Left kidney (tissue), 1 donor: ENCODE measurements at regions not wholly inside any gene's neighbourhood (a gene's known extent, or its start where the extent isn't known, plus 50 kb on each side); places are given as distances from the start of the nearest gene placed in this dataset.
"Not testable (repeated sequence)": the region's sequence is repeated elsewhere in the genome, so short reads cannot be mapped to it uniquely, and the experiment has no call there.

ENCODE experiments used
- DNase-seq: peaks from one replicate; pipeline ENCODE4 v3.0.0-alpha.2; 2013

DNA sequence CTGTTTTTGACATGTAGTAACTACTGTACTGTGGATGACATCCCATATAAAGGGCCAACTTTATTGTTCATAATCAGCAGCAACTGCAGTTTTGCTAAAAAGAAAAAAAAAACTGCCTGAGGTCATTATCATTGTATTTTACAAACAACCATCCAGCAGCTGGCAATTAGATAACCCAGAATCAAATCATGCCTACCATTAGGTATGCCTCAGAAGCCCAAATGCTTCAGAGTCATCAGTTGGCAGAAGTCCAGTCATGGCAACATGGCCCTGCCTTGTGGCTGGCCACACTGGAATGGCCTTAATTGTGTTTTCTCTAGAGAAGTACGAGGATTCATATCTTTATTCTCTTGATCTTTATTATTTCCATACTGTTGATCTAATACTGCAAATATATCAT, 462.4 kb upstream of the NRSN1 start:
- no peak for DNase-seq

DNA sequence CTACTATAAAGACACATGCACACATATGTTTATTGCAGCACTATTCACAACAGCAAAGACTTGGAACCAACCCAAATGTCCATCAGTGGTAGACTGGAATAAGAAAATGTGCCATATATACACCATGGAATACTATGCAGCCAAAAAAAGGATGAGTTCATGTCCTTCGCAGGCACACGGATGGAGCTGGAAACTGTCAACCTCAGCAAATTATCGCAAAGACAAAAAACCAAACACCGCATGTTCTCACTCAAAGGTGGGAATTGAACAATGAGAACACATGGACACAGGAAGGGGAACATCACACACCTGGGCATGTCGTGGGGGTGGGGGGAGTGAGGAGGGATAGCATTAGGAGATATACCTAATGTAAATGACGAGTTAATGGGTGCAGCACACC, 460.1 kb upstream of the NRSN1 start:
- DNase-seq = not testable (repeated sequence)

DNA sequence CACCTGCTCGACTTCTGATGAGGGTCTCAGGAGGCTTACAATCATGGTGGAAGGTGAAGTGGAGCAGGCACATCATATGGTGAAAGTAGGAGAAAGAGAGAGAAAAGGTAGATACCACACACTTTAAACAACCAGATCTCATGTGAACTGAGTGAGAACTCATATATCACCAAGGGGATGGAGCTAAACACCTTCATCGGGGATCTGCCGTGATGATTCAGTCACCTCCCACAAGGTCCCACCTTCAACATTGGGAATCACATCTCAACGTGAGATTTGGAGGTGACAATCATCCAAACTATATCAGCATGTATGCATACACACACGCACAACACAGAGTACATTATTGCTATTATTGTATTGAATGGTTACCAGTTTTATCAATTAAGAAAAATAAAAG, 453.3 kb upstream of the NRSN1 start:
- DNase-seq = no peak

DNA sequence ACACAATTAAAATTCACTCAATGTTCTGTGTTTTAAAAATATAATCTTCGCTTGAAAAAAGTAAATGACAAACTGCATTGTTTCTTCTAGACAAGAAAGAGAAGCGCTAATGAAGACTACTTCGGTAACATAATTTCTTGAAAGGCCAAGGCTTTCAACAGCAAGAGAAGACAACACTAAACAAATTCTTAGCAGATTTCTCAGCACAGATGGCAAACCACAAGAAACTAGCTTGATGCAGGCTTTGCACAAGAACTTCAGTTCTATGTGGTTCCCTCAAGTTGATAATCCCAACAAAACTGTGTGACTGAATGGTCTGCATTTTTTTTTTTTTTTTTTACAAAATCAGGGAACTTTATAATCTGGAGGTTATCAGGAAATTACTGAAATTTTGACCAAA, 447.4 kb upstream of the NRSN1 start:
- no peak for DNase-seq

DNA sequence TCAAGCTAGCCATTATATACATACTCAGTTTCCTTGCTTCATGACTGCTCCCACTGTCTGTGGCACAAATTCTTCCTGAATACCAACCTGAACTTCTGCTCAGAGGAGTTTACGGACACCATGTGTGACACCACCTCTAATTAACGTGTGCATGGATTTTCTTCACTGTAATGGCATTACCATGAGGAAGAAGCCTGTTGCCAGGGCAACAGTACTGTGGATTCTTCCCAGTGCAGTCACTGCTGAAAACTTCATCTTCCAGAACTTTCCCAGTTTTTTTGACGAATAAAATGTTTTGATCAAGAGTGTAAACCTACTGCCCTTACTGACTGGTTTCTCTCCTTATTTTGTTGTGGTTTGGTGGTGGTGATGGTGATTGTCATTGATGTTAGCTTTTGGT, 444.3 kb upstream of the NRSN1 start:
- no peak for DNase-seq

DNA sequence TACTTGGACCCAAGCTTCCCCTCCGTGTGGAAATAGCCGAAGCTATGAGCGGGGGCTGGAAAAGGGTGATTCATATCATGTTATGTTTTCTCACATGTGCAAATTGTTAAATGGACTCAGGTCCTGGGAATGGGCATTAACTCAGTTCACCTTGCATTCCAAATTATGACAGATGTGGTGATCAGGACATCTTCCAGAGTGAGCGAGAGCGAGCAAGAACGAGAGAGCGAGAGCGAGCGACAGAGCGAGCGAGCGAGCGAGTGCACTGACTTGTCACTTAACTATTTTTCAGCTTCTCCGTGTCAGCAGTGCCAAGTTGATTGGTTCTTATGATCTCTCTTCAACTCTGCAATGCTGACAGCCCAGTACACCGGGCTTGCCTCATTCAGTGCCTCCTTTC, 437.4 kb upstream of the NRSN1 start:
- no peak for DNase-seq

DNA sequence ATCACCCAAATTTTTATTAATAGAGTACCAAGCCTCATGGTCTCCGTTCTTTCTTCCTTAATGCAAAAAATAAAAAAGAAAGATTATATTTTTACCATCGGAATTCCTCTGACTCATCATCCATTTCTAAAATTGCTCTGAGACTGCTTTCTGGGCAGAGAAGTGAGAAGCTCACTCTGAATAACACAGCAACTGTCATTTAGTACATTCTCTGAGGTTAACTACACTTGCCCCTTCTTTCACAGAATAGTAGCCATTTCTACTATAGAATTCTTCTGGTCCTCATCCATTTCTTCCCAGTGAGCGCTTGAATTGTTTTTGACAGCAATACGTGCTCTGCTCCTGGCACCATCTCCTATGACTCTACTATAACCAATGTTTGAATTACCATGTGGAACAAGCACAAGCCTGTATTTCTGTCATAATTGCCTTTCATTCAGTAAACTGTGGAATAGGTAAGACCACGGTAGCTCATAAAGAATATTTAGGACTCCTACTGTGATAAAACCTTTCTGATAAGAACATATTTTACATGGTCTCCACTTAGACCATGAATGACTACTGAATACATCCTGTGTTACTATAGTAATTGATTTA, 435.5 kb upstream of the NRSN1 start:
- no peak for DNase-seq

DNA sequence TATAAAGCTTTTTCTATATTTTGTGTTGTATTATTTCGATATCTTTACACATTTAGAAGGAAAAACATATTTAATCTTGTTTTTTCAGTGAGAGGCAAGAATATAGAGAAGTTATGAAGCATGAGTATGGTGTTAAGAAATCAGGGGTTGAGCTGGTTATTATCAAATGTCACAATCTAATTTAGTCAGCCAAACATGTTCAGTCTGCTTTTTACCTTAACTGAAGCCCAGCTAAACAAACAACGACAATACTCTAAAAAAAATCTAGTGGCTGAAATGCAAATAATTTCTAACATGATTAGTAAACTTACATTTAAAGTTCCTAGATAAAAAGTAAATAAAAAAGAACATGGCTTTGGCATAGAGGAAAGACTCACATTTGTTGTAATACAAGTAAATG, 433.8 kb upstream of the NRSN1 start:
- no peak for DNase-seq

DNA sequence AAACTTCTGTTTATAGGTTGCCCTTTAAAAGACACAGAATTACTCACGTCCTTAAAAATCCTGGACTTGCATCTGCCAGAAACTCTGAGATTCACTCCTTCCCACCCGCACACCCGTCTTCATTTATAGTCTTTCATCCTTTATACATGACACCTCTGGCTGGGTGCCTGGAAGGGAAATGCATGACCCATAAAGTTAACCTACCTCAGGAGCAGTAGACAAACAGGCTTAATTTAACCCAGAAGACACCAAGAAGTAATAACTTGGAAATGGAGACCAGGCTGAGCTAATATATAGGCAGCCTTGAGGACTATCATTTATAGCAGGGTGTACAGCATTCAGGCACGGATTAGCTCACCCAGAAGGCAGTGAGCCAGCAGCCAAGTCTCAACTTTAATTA, 429.0 kb upstream of the NRSN1 start:
- peak; percentile 24 for DNase-seq

DNA sequence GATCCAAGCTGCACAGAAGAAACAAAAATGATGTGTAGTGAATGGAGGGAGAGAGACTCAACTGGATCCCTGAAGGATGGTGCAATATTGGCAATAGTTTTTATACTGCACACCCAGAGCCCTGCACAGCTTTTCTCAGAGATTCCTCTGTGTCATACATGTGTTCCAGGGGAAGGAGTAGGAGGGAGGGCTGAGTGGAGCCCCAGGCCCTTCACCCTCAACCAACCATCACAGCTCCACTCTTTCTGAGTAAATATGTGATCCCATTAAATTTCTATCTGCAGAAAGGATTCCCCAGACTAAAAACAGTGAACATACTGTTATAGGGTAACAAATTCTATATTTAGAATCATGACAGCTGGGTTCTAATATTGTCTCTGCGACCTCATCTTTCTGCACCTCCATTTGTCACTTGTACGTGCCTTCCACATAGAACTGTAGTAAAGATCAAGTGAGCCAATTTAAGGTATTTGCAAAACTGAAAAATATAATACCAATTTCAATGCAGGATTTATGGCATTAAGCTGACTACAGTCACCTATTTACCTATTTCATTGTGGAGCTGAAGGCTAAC, 421.4 kb upstream of the NRSN1 start:
- DNase-seq = no peak

DNA sequence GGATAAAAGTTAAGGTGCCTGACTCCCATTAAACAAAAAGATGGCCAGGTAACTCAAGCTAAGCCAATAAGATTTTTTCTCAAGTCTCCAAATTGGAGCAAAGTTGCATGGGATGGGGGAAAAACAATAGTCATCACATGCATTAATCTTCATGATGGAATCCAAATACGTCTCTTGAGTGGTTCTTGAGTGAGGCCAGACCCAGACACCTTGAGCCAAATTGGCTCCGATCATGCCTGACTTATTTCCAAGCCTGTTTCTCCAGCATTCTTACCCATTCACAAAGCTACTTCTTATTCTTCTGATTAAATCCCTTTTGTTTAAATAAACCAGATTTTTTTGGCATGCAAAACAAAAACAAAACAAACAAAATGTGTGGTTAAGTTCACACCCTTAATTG, 420.3 kb upstream of the NRSN1 start:
- DNase-seq = no peak

DNA sequence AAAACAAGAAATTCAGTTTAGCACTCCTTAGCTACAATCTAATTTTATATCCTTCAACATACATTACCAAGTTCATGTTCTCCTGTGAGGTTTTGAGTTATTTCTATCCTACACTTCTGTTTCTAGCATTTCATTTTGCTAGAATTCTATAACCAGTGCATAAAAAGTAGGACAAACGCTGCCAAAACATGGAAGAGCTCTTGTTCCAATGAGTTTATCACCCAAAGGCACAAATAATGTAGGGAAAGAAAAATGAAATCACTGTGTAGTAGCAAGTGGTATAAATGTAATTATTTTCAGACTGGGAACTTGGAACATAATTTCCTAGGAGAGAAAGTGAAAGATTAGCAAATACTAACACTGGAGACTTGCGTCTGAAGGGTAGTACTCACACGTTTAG, 413.3 kb upstream of the NRSN1 start:
- no peak for DNase-seq

DNA sequence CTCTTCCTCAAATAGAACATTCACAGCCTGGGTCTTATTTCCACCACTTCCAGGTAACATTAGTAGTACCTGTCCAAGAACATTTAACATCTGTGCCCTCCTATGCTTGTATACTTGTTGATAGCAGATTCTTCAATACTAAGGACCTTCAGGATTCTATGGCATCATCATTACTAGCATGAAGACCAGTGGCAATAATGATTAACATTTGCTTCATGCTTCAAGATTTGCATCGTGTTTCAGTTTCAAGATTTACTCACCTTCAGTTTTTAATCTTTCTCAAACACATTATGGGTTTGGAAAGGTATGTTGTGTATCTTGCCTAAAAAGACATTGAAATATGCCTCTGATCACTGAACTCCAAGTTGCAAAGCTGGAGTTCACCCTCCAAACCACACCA, 412.8 kb upstream of the NRSN1 start:
- no peak for DNase-seq

DNA sequence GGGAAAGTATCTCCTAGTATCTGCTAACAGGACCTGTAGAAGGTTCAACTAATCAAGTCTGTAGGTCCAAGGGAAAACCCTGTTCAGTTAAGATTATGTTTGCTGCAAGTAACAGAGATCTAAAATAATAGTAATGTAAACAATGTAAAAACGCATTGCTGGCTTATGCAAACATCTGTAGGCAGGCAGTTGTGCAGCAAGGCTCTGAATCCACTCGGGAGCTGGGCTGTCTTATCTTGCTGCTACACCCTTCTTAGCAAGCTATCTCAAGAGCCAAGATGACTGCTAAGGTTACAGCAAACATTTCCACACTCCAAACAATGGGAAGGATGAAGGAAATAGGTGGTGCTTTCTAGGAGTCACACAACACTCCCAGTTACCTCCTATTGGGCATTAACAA, 397.3 kb upstream of the NRSN1 start:
- DNase-seq = no peak

DNA sequence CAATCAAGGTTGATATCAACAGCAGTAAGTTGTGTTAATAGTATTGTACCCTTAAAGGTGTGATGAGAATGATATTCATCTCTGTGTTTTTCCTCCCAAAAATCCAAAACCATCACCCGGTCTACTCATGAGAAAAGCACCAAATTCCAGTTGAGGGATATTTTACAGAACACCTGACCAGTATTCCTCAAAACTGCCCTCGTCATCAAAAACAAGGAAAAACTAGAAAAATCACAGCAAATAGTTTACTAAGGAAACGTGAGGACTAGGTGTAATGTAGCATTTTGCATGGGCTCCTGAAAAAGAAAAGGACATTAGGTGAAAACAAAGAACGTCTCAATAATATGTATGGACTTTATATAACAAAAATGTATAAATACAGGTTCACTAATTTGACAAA, 394.4 kb upstream of the NRSN1 start:
- no peak for DNase-seq

DNA sequence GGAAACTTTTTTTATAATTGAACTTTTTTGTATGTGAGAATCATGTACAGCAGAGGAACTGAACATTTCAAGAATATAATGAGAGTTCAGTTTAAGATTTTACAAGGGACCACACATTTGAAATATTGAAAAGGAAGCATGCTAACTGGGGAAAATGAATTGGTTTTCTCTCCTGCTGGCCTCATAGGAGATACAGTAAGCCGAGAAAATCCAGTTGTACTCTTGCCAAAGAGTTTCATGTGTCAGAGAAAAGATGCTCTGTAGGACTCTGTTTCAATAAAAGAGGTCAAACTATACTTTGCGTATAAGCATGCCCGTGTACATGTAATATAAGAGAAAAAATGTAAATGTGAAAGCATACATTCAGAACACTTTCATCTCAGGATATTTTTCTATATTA, 393.5 kb upstream of the NRSN1 start:
- no peak for DNase-seq

DNA sequence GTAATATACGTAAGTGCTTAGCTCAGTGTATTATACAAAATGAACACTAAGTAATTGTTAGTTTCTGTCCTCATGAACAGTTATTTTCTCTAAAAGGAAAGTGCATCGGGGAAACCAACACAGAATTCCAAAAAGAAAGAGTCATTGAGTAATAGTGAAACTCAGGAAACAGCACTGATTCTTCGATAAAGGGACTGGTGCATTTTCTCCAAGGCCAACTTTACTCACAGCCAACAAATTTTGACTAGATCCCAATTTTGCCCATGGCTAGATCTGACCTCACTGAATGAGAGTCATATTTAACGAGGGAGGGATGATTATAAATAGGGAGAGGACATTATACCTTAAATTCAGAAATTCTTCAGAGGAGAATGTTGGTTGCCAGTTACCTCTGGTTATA, 390.9 kb upstream of the NRSN1 start:
- DNase-seq = no peak

DNA sequence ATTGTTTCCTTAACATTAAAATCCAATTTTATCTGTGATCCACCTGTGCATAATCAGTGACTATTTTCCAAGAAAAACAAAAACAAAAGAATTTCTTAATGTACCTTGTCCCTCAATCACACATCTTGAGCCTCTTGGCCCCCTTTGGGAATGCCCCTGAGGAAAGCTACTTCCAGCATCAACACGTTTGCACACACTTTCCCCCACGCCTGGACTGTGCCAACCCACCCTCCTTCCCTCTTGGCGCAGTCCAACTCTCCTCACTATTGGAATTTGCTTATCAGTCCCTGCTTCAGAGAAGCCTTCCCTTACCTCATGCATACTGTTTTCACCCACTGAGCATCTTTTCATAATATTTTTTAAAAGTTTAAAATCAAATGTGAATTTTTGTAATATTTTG, 389.4 kb upstream of the NRSN1 start:
- DNase-seq = no peak

DNA sequence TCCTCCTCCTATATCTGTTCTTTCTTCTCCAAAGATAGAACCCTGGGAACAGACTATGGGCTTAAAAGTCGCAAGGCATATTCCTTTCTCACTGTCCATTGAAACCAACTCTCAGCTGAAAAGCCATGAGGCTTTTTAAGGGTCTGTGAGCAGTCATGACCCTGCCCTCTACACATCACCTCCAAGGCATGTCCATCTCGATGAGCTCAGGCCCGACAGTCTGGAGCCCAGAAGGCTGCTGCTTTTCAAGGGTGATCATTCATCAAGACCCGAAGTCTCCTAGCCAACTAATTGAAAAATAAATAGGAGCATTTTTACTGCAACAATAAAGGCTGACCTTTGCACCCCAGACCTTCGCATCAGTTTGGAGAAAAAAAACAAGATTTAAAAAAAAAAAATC, 378.8 kb upstream of the NRSN1 start:
- no peak for DNase-seq

DNA sequence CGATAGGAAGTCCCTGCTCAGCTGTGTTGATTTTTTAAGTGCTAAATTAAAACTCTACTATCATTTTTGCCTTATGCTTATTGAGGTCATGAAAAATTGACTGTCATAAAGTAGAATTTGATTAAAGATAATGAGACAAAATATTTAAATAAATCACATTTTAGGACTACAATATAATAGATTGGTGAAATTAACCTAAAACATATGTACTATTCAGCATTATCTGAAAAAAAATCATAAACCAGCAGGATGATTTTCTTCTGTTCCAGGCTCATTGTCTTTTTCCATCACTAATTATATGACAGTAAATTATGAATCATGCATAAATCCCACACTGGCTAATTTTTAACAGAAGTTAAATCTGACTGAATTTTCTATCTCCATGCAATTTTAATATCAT, 373.6 kb upstream of the NRSN1 start:
- no peak for DNase-seq

DNA sequence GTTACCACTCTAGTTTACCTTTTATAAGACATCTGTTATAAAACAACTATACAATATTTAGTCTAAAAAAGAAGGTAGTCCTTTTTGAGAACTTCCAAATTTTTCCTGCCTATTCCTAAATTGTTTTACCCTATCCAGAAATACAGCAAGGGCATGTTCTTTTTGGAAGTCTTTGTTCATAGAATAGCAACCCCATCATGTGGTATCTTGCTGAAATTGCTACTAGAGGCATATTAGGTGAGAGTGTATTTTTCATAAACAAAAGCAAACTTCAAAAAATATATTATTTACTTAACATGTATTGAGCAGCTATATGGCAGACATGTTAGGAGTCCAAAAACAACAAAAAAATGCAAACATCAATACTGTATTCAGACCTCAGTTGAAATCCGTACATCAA, 371.8 kb upstream of the NRSN1 start:
- DNase-seq = no peak

DNA sequence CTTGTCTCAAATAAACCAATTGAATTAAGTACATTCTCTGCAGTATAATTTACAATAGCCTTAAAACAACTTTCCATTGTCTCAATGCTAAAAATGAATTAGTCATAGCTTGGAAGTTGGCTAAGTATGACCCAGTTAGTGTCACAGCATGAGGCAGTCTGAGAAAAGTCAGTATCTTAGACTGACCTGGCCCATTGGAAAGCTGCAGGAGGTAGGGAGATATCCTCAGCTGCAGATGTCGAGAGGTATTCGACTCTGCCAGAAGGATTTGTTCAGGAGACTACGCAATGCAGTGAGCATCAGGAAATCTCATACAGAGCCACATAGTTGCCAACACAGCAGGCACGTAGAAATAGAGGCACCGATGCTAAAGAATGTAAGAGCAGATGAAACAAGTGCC, 350.9 kb upstream of the NRSN1 start:
- DNase-seq = no peak

DNA sequence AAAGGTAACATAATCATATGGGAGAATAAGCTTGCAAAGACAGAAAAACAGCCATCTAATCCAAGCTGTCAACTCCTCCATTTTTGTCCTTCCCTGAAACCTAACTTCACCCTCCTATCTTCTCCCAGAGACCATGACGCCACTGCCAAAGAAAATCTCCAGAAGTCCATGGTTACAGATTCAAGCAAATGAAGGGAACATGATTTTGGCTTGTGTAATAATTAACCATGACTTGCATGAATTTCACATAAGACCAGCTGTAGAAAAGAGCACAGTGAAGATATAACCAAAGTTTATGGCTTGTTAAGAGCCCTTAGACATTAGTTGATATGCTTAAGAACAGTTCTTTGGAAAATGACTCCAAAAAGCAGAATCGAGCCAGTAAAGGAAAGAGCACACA, 342.1 kb upstream of the NRSN1 start:
- no peak for DNase-seq

DNA sequence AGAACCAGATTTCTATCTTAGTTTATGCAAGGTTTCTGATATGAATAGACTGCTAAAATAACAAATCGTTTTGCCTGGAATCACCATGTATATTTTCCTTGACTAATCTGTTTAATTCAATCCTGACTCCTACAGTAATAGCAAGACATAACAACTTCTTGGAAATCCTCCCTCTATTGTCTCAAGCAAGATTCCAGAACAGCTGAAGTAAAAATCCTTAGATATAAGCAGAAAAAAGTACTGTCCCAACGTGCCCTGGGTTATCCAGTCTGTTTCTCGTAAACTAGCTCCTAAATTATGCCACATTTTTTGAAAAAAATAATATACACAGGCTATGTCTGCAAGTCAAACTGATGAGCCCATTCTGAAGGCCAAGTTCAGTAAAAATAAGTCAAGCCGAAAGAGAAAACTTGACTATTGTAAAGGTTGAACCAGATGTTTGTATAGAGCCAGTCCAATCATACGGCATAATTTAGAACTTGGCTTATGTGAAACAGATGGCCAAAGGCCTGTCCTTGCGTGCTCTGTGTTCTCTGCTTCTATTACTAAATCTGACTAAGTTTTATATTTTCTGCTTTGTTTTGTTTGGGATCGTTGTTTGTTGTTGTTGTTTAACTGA, 341.6 kb upstream of the NRSN1 start:
- DNase-seq = no peak

DNA sequence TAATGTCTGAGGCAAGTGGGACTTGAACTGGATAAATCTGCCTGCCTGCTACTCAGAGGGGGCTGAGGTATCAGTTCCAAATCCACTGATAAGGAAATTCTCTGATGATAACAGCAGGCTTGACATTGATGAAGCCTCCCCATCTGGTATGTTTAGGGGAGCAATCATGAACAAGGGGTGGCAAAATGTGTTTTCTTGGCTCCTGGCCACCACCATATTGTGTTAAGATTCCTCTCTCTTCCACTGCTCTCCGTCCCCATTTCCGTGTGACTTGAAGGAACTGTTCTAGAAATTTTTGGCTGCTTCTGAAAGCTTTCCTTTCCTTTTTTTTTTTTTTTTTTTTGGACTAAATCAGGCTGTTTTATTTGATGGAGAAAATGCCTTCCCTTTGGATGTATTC, 335.3 kb upstream of the NRSN1 start:
- no peak for DNase-seq
